ENCODE measurements at regions not wholly inside any gene's neighbourhood (a gene's known extent, or its start where the extent isn't known, plus 50 kb on each side); places are given as distances from the start of the nearest gene placed in this dataset. TPM values are rescaled to one million over a fixed set of nuclear protein-coding genes. Genes with fewer than 3 reads are reported as not detected.
"Not testable (repeated sequence)": the region's sequence is repeated elsewhere in the genome, so short reads cannot be mapped to it uniquely, and the experiment has no call there.

DNA sequence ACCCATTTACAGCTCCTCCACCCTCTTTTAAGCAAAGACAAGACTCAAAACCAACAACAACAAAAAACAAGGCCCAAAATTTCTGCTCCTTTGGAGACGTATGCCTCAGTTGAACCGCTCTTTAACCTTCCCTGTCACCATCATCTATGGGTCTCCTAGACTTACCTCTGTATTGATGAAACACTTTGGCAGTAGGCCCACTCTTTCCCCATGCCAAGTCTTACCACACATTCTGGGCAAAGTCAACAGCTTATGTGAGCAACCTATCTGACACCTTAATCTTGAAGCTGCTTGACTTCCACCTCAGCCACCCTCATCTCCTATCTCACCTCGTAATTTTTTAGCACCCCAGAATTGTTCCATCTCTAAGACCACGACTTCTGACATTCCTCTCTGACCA lies 99.7 kb upstream of the CXorf66 start:
- no peak for DNase-seq

DNA sequence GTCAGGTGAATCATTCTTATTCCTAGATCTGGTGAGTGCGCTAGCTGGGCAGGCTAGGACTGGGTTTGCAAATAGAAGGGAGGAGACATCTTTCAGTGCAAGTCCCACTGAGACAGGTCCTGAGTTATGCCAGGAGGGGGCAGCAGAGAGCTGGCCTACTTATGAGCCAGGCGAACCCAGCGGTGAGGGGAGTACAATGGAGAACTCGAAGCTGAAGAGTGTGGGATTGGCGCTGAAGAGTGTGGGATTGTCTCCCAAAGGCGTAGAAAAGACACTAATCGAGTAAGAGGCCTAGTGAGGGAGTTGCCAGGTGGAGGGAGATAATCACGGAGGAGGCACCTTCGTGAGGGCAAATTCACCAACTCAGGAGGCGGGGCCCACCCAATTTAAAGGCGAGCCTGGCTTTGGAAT lies 91.7 kb upstream of the CXorf66 start:
- DNase-seq: peak; percentile 51

DNA sequence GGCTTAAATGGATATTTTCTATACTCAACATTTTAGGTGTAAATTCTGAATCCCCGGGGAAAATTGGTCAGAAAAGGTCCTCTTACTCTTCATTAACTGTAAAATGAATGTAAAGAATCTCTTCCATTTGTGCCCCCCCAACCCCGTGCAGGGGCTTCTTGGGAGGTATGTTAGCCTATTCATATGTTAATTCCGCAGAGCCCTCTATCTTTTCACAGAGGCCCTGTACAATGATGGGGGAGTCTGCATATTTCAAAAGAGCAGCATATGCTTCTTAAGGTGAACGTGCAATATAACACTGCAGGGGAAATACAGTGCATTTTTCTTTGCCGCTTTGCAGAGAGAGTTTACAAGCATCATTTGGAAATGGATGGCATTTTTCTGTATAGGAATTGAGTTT lies 88.5 kb upstream of the CXorf66 start:
- DNase-seq: no peak

DNA sequence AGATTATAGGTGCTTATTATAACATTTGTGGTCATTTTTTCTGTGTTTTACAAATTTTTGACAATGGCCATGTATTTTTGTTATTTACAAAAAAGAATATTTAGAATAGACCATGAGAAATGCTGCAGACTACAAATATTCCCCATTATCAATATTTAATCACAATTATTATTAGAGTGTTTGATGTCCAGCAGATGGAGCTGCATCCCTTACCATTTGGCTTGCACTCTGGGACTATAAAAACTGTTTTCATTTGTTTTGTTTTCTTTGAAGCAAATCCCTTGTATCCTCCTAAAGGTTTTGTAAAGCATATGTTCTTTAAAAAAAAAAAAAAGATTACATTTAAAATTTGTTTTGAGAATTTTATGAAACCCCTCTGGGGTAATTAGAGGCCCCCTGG lies 85.6 kb upstream of the CXorf66 start:
- DNase-seq: no peak

DNA sequence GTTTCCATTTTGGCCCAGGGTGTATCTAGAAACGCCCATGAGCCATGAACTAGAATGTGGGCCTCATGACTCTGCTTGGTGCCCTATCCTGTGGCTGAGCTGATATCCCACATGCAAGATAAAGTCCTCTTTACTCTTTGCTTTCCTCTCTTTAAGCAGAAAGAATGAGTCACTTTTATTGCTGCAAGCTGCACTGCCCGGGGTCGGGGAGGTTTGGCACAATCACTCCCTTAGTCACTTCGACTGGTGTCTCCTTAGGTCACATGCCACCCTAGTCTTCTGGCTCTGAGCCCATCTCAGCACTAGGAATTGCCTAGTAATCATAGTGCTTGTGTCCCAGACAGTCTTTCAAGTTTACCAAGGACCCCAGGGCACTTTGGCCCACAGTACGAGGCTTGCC lies 75.1 kb upstream of the CXorf66 start:
- DNase-seq: no peak

DNA sequence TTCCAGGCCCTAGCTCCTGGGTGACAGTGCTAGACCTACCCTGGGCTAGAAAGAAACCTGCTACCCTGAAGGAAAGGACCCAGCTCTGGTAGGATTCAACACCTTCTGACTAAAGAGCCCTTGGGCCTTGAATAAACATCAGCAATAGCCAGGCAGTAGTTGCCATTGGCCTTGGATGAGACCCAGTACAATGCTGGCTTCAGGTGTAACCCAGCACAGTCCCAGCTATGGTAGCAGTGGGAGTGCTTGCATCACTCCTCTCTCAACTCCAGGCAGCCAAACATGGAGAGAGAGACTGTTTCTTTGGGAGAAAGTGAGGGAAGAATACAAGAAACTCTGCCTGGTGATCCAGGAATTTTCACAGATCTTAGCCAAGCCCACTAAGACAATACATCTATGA lies 73.5 kb upstream of the CXorf66 start:
- no peak for DNase-seq

DNA sequence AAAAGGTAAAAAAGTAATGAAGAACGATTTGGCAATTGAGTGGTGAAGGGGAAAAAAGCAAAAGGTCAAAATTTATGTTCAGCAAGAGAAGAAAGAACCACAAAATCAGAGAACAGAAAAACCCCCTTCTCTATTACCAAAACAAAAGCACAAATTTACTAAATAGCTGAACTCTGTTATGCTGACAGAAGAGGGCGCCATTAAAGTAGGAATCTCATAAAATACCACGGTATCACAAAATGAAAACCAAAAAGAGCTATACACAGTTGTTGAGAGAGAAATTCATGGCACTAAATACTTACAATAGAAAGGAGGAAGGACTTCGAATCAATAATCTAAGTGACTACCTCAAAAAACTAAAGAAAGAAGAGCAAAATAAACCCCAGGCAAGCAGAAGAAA lies 69.6 kb upstream of the CXorf66 start:
- no peak for DNase-seq

DNA sequence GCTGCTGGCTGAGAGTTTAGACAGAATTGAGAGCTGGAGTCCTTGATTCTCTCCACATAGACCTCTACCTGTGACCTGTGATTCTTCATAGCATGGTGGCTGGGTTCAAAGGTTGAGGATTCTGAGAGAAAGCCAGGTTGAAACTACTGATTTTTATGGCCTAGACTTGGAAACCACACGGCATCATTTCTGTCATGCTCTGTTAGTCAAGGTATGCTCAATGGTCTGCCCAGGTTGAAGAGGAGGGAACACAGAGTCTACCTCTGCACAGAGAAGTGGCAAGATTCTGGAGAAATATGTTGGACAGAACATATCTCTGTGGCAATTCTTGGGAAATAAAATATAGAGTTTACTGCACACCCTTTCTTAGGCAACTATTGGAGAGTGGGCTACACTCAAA lies 57.2 kb upstream of the CXorf66 start:
- no peak for DNase-seq

DNA sequence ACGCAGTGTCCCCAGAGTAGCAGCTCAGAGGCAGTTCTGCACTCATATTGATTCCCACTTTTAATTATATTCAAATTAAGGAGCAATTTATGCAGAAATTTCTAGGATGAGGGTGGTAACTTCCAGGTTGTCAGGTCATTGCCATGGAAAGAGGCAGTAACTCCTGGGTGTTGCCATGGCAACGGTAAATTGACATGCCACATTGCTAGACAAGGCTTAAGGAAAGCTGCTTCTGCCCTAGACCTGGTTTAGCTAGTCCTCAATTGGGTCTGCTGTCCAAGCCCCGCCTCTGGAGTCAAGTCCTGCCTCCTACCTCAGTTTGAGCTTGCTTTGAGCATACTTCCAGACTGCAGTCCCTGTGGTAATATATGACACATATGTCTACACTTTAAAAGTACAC lies 53.8 kb upstream of the CXorf66 start:
- DNase-seq: not testable (repeated sequence)

Small RNA genes in the stretch of these regions (small RNA-seq; reads per million reads assigned to genes)
- gene RN7SL727P: not detected

Measured in occipital lobe (tissue), 2 donors.